ENCODE measurements at regions not wholly inside any gene's neighbourhood (a gene's known extent, or its start where the extent isn't known, plus 50 kb on each side); places are given as distances from the start of the nearest gene placed in this dataset.

GRCh38 chr13:57264965-57265364 lies 98.0 kb downstream of the PRR20E start:
- BruUV-seq (replicated peaks): no TSS peak
- Histone ChIP-seq H3F3A (ENCODE audit: insufficient read depth, low read depth) (no peaks in the 10 kb centered on the region), H3K79me2 (ENCODE audit: low read depth) (no peaks in the 10 kb centered on the region), H3K4me2 (no peak overlapping the region), H3K4me3 (no peak overlapping the region), H4K20me1 (ENCODE audit: insufficient read depth) (no peaks in the 10 kb centered on the region), H2AFZ (no peak overlapping the region), H3K9me3 (ENCODE audit: insufficient read depth, low read depth) (no peaks in the 10 kb centered on the region), H3K4me1 (replicated peaks; ENCODE audit: insufficient read depth) (no peaks in the 10 kb centered on the region), H3K27ac (no peak overlapping the region), H3K9me2 (ENCODE audit: insufficient read depth) (no peaks in the 10 kb centered on the region), H3K36me3 (ENCODE audit: low read depth) (no peaks in the 10 kb centered on the region), H3K27me3 (ENCODE audit: insufficient read depth, low read depth) (no peaks in the 10 kb centered on the region)
- TF ChIP-seq, protein P1, sequence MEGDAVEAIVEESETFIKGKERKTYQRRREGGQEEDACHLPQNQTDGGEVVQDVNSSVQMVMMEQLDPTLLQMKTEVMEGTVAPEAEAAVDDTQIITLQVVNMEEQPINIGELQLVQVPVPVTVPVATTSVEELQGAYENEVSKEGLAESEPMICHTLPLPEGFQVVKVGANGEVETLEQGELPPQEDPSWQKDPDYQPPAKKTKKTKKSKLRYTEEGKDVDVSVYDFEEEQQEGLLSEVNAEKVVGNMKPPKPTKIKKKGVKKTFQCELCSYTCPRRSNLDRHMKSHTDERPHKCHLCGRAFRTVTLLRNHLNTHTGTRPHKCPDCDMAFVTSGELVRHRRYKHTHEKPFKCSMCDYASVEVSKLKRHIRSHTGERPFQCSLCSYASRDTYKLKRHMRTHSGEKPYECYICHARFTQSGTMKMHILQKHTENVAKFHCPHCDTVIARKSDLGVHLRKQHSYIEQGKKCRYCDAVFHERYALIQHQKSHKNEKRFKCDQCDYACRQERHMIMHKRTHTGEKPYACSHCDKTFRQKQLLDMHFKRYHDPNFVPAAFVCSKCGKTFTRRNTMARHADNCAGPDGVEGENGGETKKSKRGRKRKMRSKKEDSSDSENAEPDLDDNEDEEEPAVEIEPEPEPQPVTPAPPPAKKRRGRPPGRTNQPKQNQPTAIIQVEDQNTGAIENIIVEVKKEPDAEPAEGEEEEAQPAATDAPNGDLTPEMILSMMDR (conservative IDR thresholded peaks at IDR 0.05): no peak
- no peak for TF ChIP-seq EZH2 (IDR thresholded peaks at IDR 0.05; ENCODE audit: low read depth)
- DNase-seq: no peak
- POLR2A ChIA-PET (ENCODE audit: unreplicated experiment): no interaction called here
- CTCF ChIA-PET: no interaction called here
- intact Hi-C loops (cut with micrococcal nuclease; ENCODE audit: unreplicated experiment): no loop called here

GRCh38 chr13:57270493-57270892 lies 103.5 kb downstream of the PRR20E start:
- CTCF ChIA-PET: no interaction called here
- no peaks in the 10 kb centered on the region for H3K9me2 ChIP-seq (ENCODE audit: insufficient read depth)
- H3K4me3 ChIP-seq: no peak overlapping the region
- H3K27me3 ChIP-seq (ENCODE audit: insufficient read depth, low read depth): no peaks in the 10 kb centered on the region
- DNase-seq: no peak
- TF ChIP-seq, protein P1 (conservative IDR thresholded peaks at IDR 0.05): no peak
- TF ChIP-seq EZH2 (IDR thresholded peaks at IDR 0.05; ENCODE audit: low read depth): no peak
- no peak overlapping the region for H3K4me2 ChIP-seq
- BruUV-seq (replicated peaks): no TSS peak
- H4K20me1 ChIP-seq (ENCODE audit: insufficient read depth): no peaks in the 10 kb centered on the region
- POLR2A ChIA-PET (ENCODE audit: unreplicated experiment): no interaction called here
- no peaks in the 10 kb centered on the region for H3K36me3 ChIP-seq (ENCODE audit: low read depth)
- no peak overlapping the region for H3K27ac ChIP-seq
- no peak overlapping the region for H2AFZ ChIP-seq
- H3K9me3 ChIP-seq (ENCODE audit: insufficient read depth, low read depth): no peaks in the 10 kb centered on the region
- intact Hi-C loops (cut with micrococcal nuclease; ENCODE audit: unreplicated experiment): no loop called here
- no peaks in the 10 kb centered on the region for H3F3A ChIP-seq (ENCODE audit: insufficient read depth, low read depth)
- no peaks in the 10 kb centered on the region for H3K79me2 ChIP-seq (ENCODE audit: low read depth)
- no peaks in the 10 kb centered on the region for H3K4me1 ChIP-seq (replicated peaks; ENCODE audit: insufficient read depth)

- BruUV-seq (replicated peaks): no TSS peak
- Histone ChIP-seq H2AFZ (no peak overlapping the region), H3K36me3 (ENCODE audit: low read depth) (no peaks in the 10 kb centered on the region), H3K9me2 (ENCODE audit: insufficient read depth) (no peaks in the 10 kb centered on the region), H3K4me2 (no peak overlapping the region), H3K4me1 (replicated peaks; ENCODE audit: insufficient read depth) (no peaks in the 10 kb centered on the region), H3F3A (ENCODE audit: insufficient read depth, low read depth) (no peaks in the 10 kb centered on the region), H3K27ac (no peak overlapping the region), H3K4me3 (no peak overlapping the region), H4K20me1 (ENCODE audit: insufficient read depth) (no peaks in the 10 kb centered on the region), H3K27me3 (ENCODE audit: insufficient read depth, low read depth) (no peaks in the 10 kb centered on the region), H3K9me3 (ENCODE audit: insufficient read depth, low read depth) (no peaks in the 10 kb centered on the region), H3K79me2 (ENCODE audit: low read depth) (no peaks in the 10 kb centered on the region)
- no peak for DNase-seq
- ChIA-PET POLR2A (ENCODE audit: unreplicated experiment) (no interaction called here), CTCF (no interaction called here)
- intact Hi-C loops (cut with micrococcal nuclease; ENCODE audit: unreplicated experiment): no loop called here
- no peak for TF ChIP-seq EZH2 (IDR thresholded peaks at IDR 0.05; ENCODE audit: low read depth)
- TF ChIP-seq, protein P1 (conservative IDR thresholded peaks at IDR 0.05): no peak
Observed at GRCh38 chr13:57286511-57287098, 119.6 kb downstream of the PRR20E start.
